H1 (cell line): ENCODE measurements at regions not wholly inside any gene's neighbourhood (a gene's known extent, or its start where the extent isn't known, plus 50 kb on each side); places are given as distances from the start of the nearest gene placed in this dataset.

ENCODE experiments used
- EGR1 ChIP-seq: IDR thresholded peaks from 2 replicates; pipeline ENCODE4 v1.6.1; 2011; ENCODE audit warnings: low read depth, low read length, borderline replicate concordance
- POLR2A ChIP-seq, 2 experiments: IDR thresholded peaks; 1 replicate in 1 of 2; 2 replicates in 1 of 2; pipeline ENCODE4 v1.6.1; 2011; ENCODE audit warnings: low read depth in 2 of 2, low read length in 2 of 2, mild to moderate bottlenecking in 2 of 2; ENCODE audit errors: control extremely low read depth in 1 of 2
- POLR2AphosphoS5 ChIP-seq: IDR thresholded peaks from 2 replicates; pipeline ENCODE4 v1.6.1; 2011; ENCODE audit warnings: low read depth, low read length
- RXRA ChIP-seq: IDR thresholded peaks from 2 replicates; pipeline ENCODE4 v1.6.1; 2011; ENCODE audit warnings: low read depth, mild to moderate bottlenecking, low read length, moderate library complexity; ENCODE audit not compliant: insufficient read depth
- SIX5 ChIP-seq: IDR thresholded peaks from 2 replicates; pipeline ENCODE4 v1.6.1; 2011; ENCODE audit warnings: mild to moderate bottlenecking, low read depth, low read length
- SP1 ChIP-seq: IDR thresholded peaks from 2 replicates; pipeline ENCODE4 v1.6.1; 2011; ENCODE audit warnings: low read depth, low read length
- TF ChIP-seq, protein P1 (sequence below): IDR thresholded peaks from 2 replicates; pipeline ENCODE4 v1.6.1; 2012; ENCODE audit warnings: inconsistent platforms
- TF ChIP-seq, protein P2 (sequence below): IDR thresholded peaks from 2 replicates; pipeline ENCODE4 v1.6.1; 2011; ENCODE audit warnings: low read length, improper control_type of control experiment

GRCh38 chr14:65800694-65801093, 388.2 kb downstream of the FUT8 start:
- TF ChIP-seq SIX5 (no peak), POLR2AphosphoS5 (no peak), RXRA (no peak), SP1 (no peak), EGR1 (no peak), POLR2A (IDR thresholded peaks at IDR 0.05; ENCODE audit: control extremely low read depth in 1 of 2, low read depth in 2 of 2, low read length in 2 of 2) (no peak)
- TF ChIP-seq, protein P1, sequence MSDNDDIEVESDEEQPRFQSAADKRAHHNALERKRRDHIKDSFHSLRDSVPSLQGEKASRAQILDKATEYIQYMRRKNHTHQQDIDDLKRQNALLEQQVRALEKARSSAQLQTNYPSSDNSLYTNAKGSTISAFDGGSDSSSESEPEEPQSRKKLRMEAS = no peak
- TF ChIP-seq, protein P2, sequence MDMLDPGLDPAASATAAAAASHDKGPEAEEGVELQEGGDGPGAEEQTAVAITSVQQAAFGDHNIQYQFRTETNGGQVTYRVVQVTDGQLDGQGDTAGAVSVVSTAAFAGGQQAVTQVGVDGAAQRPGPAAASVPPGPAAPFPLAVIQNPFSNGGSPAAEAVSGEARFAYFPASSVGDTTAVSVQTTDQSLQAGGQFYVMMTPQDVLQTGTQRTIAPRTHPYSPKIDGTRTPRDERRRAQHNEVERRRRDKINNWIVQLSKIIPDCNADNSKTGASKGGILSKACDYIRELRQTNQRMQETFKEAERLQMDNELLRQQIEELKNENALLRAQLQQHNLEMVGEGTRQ = no peak
